ENCODE measurements at regions not wholly inside any gene's neighbourhood (a gene's known extent, or its start where the extent isn't known, plus 50 kb on each side); places are given as distances from the start of the nearest gene placed in this dataset.
"Not testable (repeated sequence)": the region's sequence is repeated elsewhere in the genome, so short reads cannot be mapped to it uniquely, and the experiment has no call there.

DNA sequence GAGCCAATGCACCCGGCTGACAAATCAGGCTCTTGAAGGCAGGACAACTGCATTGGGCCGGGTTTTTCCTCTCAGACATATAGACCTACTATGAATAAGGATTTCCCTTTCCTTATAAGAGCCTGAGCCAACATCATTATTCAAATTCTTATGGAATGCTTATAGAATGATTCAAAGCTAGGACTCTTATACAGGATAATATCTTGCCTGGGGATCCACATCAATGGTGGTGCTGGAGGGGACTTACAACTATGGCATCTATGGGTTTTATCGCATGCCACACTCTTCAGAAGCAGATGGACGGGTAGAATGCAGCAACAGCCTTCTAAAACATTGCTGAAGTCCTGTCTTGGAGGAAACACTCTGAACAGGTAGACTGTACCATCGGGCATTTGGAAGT is 296.8 kb upstream of the KYNU start:
- DNase-seq (ENCODE audit: low read depth, low spot score), result no peak

GRCh38 chr2:142575561-142575960 is 301.9 kb upstream of the KYNU start:
- DNase-seq (ENCODE audit: low read depth, low spot score), result no peak

DNA sequence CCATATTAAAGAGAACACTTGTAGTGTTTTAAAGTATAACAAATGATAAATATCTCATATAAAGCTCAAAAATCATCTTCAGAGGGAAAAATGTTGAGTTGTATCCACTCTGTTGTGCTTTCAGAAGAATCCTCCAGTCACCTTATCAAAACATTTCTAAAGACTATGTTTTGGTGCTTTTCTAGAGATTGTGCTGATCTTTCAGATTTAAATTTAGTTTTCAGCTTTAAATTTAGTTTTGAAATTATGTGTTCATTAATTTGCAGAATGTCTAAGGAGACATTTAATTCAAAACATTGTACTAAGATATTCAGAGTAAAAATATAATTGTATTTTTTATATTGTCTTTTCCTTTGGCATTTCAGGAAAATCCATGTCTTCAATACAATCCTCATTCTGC is 303.1 kb upstream of the KYNU start:
- DNase-seq (ENCODE audit: low read depth, low spot score), result no peak

DNA sequence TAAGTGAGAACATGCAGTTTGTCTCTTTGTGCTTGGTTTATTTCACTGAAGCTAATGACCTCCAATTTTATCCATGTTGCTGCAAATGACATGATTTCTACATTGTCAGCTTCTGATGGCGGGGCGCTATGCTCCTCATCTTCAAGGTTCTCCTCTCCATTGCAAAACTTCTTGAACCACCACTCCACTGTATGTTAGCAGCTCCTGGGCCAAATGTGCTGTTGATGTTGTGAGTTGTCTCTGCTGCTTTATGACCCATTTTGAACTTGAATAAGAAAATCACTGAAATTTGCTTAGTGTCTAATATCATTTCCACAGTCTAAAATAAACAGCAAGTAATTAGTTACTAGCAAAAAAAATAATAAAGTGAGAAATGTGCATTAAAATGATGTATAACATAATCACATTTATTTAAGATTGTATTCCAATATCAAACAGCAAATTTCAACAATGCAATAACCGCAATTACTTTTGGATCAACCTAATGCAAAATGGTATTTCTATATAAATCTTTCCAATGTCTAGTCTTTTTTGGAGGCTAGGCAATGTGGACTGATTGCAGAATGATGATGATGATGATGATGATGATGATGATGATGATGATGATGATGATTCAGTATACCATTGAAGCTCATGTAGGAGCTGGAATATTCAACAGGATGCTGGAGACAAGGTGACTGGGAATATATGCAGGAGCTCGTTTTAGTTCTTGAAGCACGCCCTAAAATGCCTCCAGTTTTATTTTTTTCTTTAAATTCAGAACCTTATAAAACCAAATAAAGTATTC is 304.9 kb upstream of the KYNU start:
- DNase-seq (ENCODE audit: low read depth, low spot score), result no peak

DNA sequence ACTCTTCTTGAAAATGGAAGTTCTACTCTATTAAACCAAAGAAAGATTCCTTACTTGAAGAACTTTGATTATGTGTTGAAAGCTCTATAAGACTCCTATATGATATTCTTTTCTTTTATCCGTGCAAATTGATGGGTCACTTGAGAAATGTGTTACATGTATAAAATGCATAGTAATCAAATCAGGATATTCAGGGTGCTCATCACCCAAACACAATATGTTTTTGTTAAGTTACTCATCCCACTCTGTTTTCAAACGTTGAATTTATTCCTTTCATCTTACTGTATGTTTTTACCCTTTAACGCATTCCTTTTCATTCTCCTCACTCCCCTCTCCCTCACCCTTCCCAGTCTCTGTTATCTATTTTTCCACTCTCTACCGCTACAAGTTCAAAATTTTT is 305.5 kb upstream of the KYNU start:
- DNase-seq (ENCODE audit: low read depth, low spot score), result no peak

DNA sequence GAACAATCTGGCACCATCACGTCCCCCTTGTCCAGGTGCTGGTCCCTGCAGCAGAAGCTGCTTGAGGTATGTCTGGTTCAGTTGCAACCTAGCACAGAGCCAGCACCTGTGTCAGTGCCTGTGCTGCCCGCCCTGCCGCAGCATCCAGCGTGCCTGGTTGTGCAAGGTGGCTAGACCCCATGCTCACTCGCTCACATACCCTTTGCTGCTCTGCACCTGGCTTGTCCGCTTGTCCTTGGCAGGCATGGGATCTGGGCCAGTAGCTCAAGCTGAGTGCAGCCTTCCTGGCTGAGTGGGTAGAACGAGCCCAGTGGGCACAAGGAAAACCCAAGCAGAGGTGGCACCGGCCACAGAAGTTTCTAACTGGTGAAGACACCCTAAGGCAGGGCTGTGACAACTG is 314.6 kb upstream of the KYNU start:
- DNase-seq (ENCODE audit: low read depth, low spot score), result no peak

DNA sequence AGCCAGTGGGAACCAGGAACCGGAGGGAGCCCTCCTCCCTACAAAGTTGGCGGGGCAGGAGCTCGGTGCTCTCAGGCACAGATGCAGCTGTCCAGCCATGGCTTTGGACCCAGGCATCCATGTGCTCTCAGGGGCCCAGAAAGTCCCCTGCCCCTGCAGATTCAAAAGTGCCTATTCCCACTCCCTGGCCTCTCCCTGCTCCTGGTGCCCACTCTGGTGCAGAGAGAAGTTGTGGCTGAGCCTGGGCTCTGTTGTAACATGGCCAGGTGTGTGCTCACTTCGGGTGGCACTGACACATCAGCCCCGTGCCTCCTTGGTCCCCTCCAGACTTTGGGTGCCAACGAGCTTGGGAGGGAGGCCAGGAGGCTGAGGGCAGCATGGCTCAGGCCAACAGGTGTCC is 315.8 kb upstream of the KYNU start:
- DNase-seq (ENCODE audit: low read depth, low spot score), result no peak

DNA sequence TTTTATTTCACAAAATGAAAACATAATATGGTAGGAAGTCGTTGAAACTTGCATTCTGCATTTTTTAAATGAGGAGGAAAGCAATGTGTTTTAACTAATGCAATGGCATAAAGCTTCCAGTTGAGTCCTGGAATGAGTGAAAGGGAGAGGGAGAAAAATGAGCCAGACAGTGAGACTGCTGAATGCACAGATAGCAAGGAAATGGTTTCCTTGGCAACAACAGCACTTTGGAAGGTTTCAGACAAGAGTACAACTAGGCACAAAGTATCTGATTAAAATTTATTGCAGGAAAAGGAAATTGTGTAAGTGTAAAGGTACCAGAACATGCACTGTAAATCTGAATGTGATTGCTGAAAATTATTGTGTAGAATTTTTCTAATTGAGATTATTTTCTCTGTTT is 320.1 kb upstream of the KYNU start:
- DNase-seq (ENCODE audit: low read depth, low spot score), result no peak

DNA sequence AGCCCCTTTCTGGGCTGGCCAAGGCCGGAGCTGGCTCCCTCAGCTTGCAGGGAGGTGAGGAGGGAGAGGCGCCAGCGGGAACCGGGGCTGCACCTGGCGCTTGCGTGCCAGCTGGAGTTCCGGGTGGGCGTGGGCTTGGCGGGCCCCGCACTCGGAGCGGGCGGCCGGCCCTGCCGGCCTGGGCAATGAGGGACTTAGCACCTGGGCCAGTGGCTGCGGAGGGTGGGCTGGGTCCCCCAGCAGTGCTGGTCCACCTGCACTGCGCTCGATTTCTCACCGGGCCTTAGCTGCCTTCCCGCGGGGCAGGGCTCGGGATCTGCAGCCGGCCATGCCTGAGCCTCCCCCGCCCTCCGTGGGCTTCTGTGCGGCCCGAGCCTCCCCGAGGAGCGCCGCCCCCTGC is 331.5 kb upstream of the KYNU start:
- not testable (repeated sequence) for DNase-seq (ENCODE audit: low read depth, low spot score)

GRCh38 chr2:142545036-142545435 is 332.4 kb upstream of the KYNU start:
- DNase-seq (ENCODE audit: low read depth, low spot score), result no peak

- peak; percentile 17 for DNase-seq (ENCODE audit: low read depth, low spot score)
Measured at GRCh38 chr2:142544173-142544572, 333.3 kb upstream of the KYNU start.

- DNase-seq (ENCODE audit: low read depth, low spot score), result no peak
Measured at GRCh38 chr2:142542431-142542910, 335.0 kb upstream of the KYNU start.

DNA sequence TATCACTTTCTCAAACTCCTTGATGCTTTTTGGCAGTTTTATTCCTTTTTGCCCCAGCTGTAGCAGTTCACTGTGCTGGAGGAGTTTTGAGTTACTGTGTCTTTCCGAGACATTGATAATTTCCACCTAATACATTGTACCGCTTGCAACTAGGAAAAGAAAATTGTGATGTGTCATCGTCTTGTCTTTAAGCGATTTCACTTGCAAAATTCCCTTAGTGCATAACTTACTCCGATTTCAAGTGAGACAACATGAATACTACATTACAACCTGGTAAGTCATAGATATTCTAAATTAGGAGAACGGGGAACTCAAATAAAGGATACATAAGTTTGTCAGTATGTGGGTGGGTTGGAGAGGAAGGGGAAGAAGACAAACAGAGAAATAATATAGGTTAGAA is 340.5 kb upstream of the KYNU start:
- no peak for DNase-seq (ENCODE audit: low read depth, low spot score)

- DNase-seq (ENCODE audit: low read depth, low spot score), result no peak
Measured at GRCh38 chr2:142536492-142536891, 341.0 kb upstream of the KYNU start.

- DNase-seq (ENCODE audit: low read depth, low spot score), result no peak
Measured at GRCh38 chr2:142535311-142535710, 342.2 kb upstream of the KYNU start.

- no peak for DNase-seq (ENCODE audit: low read depth, low spot score)
Measured at GRCh38 chr2:142533177-142533576, 344.3 kb upstream of the KYNU start.

DNA sequence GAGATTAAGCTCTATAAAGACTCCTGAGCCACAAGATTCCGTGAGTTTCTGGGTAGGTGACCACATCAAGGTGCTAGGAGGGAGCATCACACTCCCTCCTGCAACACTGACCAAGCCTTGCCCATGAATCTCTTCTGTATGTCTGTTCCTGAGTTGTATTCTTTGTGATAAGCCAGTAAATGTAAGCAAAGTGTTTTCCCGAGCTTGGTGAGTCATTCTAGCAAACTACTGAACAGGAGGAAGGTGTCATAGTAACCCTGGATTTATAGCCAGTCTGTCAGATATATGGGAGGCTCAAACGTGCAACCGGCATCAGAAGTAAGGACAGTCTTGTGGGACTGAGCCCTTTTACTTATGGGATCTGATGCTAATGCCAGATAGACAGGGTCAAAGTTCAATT is 346.1 kb upstream of the KYNU start:
- DNase-seq (ENCODE audit: low read depth, low spot score), result peak; percentile 5

GRCh38 chr2:142525720-142526119 is 351.7 kb upstream of the KYNU start:
- no peak for DNase-seq (ENCODE audit: low read depth, low spot score)

GRCh38 chr2:142521492-142521891 is 356.0 kb upstream of the KYNU start:
- DNase-seq (ENCODE audit: low read depth, low spot score), result no peak

GRCh38 chr2:142515493-142515892 is 362.0 kb upstream of the KYNU start:
- DNase-seq (ENCODE audit: low read depth, low spot score), result no peak

DNA sequence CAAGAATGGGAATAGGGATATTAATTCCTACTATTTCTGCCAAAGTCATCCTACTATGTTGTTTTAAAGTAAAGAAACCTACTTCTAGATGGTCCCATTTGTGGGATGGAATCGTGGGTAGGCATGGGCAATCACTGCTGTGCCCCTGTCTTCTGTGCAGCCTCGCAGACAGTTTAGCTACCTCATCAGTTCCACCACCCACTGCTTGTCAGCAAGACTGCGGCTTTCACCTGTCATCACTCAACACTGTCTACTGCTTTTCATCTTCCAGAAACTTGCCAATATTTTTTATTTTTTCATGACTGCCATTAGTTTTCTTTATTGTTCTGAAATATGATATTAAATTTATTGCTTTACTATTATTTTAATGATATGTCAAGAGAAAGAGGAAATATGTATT is 368.1 kb upstream of the KYNU start:
- DNase-seq (ENCODE audit: low read depth, low spot score), result no peak

GRCh38 chr2:142504754-142505153 is 372.7 kb upstream of the KYNU start:
- no peak for DNase-seq (ENCODE audit: low read depth, low spot score)

DNA sequence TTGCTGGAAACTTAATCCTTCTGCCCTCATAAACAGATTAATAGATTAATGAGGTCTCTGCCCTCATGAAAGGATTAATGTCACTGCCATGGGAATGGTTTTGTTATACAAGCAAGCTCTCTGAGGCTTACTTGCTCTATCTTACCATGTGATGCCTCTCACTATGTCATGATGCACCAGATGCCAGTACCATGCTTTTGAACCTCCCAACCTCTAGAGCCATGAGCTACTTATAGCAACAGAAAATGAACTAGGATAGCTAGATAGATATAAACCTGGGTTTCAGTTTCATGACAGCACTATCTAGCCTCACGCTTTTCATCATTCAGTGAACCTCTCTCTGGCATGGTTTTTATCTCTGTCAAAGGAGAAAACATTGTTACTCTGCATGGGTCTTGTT is 371.6 kb upstream of the LRP1B start:
- no peak for DNase-seq (ENCODE audit: low read depth, low spot score)

DNA sequence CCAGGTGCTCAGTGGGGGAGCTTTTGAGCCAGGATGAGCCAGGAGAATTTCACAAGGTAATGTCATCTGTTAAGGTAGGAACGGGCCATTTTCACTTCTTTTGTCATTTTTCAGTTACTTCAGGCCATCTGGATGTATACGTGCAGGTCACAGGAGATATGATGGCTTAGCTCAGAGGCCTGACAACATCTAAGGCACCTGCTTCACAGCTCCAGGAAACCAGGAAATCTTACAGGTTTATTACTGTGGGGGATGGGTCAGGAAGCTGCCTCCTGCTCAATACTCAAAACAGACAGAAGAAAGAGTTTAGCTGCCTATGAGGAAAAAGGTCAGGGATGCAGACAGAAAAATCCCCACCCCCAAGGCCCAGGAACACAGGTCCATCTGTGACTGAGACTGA is 364.3 kb upstream of the LRP1B start:
- DNase-seq (ENCODE audit: low read depth, low spot score), result peak; percentile 1

Data from ELF-1 (cell line).